ENCODE measurements at regions not wholly inside any gene's neighbourhood (a gene's known extent, or its start where the extent isn't known, plus 50 kb on each side); places are given as distances from the start of the nearest gene placed in this dataset.
"Not testable (repeated sequence)": the region's sequence is repeated elsewhere in the genome, so short reads cannot be mapped to it uniquely, and the experiment has no call there.

- no peak overlapping the region for H3K4me3 ChIP-seq (ENCODE audit: control insufficient read depth, low read depth, low read length)
- no peak for DNase-seq (ENCODE audit: low read depth)
- TF ChIP-seq, protein P1, sequence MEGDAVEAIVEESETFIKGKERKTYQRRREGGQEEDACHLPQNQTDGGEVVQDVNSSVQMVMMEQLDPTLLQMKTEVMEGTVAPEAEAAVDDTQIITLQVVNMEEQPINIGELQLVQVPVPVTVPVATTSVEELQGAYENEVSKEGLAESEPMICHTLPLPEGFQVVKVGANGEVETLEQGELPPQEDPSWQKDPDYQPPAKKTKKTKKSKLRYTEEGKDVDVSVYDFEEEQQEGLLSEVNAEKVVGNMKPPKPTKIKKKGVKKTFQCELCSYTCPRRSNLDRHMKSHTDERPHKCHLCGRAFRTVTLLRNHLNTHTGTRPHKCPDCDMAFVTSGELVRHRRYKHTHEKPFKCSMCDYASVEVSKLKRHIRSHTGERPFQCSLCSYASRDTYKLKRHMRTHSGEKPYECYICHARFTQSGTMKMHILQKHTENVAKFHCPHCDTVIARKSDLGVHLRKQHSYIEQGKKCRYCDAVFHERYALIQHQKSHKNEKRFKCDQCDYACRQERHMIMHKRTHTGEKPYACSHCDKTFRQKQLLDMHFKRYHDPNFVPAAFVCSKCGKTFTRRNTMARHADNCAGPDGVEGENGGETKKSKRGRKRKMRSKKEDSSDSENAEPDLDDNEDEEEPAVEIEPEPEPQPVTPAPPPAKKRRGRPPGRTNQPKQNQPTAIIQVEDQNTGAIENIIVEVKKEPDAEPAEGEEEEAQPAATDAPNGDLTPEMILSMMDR (IDR thresholded peaks at IDR 0.05; ENCODE audit: control insufficient read depth, insufficient read depth, low read depth, low read length, missing control alignments), result no peak
Measured at GRCh38 chr12:93005928-93006392, 76.9 kb upstream of the EEA1 start.

- no peak for DNase-seq (ENCODE audit: low read depth)
- no peak overlapping the region for H3K4me3 ChIP-seq (ENCODE audit: control insufficient read depth, low read depth, low read length)
- TF ChIP-seq, protein P1 (IDR thresholded peaks at IDR 0.05; ENCODE audit: control insufficient read depth, insufficient read depth, low read depth, low read length, missing control alignments), result no peak
Measured at GRCh38 chr12:93006471-93007208, 77.5 kb upstream of the EEA1 start.

GRCh38 chr12:93007544-93007943 lies 78.4 kb upstream of the EEA1 start:
- TF ChIP-seq, protein P1 (IDR thresholded peaks at IDR 0.05; ENCODE audit: control insufficient read depth, insufficient read depth, low read depth, low read length, missing control alignments), result no peak
- DNase-seq (ENCODE audit: low read depth), result no peak
- H3K4me3 ChIP-seq (ENCODE audit: control insufficient read depth, low read depth, low read length), result no peak overlapping the region

DNA sequence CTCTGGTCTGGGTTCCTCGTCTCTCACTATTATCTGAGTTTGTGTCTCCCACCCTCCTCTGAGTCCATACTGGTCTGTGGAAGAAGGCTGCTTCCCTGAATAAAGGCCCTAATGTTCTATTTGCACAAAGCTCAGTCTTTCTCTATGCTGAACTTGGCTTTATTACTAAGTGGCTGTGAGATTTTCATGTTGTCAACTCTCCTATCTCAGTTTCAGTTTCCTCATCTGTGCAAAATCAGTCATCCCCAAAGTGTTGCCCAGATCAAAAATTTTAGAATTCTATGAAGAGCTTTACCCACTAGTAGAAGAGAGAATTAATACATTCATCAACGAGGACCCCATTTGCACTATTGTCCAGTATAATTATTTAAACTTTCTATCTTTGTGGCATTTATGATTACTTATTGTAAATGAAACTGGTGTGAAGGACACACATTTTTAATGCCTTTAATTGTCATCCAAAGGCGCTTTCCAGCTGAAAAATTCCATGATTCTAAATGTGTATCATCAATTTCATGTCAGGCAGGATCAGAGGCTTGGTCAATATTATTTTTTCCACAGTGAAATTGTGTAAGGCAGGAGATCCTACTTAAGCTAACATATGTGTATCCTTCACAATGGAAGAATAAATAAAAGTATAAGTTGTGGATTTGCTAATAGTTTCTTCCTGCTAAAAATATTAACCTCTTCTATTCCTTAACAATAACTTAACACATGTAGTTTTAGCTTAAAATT lies 79.1 kb upstream of the EEA1 start:
- no peak for DNase-seq (ENCODE audit: low read depth)
- H3K4me3 ChIP-seq (ENCODE audit: control insufficient read depth, low read depth, low read length), result no peak overlapping the region
- TF ChIP-seq, protein P1 (IDR thresholded peaks at IDR 0.05; ENCODE audit: control insufficient read depth, insufficient read depth, low read depth, low read length, missing control alignments), result no peak

- not testable (repeated sequence) for H3K4me3 ChIP-seq (ENCODE audit: control insufficient read depth, low read depth, low read length); DNase-seq (ENCODE audit: low read depth)
Measured at GRCh38 chr12:93008880-93009279, 79.8 kb upstream of the EEA1 start.

GRCh38 chr12:93009533-93009932 lies 80.4 kb upstream of the EEA1 start:
- no peak overlapping the region for H3K4me3 ChIP-seq (ENCODE audit: control insufficient read depth, low read depth, low read length)
- TF ChIP-seq, protein P1 (IDR thresholded peaks at IDR 0.05; ENCODE audit: control insufficient read depth, insufficient read depth, low read depth, low read length, missing control alignments), result no peak

DNA sequence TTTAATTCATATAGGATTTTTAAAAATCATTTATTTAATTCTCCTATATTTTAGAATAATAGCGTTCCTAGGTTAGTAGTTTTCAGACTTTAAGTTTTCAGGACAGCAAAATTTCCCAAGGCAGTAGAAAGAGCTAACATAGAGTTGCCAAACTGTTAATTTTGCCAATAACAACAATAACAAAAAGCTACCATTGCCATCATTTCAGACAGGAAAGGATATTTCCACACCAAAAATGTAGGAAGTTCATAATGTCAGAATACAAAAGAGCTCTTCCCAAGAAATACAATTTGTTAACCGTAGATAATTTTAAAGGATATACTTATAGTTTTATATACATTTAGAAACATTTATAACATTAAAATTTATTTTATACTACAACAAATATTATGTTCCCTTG lies 81.4 kb upstream of the EEA1 start:
- TF ChIP-seq, protein P1 (IDR thresholded peaks at IDR 0.05; ENCODE audit: control insufficient read depth, insufficient read depth, low read depth, low read length, missing control alignments), result no peak
- no peak overlapping the region for H3K4me3 ChIP-seq (ENCODE audit: control insufficient read depth, low read depth, low read length)
- no peak for DNase-seq (ENCODE audit: low read depth)

More at GRCh38 chr12:93009533-93009932, 80.4 kb upstream of the EEA1 start:
- DNase-seq (ENCODE audit: low read depth), result no peak
